OCI-LY7 (cell line): ENCODE measurements at regions not wholly inside any gene's neighbourhood (a gene's known extent, or its start where the extent isn't known, plus 50 kb on each side); places are given as distances from the start of the nearest gene placed in this dataset.

ENCODE experiments used
- CTCF ChIP-seq: fragments of 200-600 bp; sonication (generic); conservative IDR thresholded peaks from 2 replicates; pipeline ENCODE4 v1.5.1; 2014; ENCODE audit warnings: mild to moderate bottlenecking, antibody characterized with exemption, low read length, moderate library complexity, mixed read lengths
- EZH2phosphoT487 ChIP-seq: fragments of 200-600 bp; sonication (generic); IDR thresholded peaks from 2 replicates; pipeline ENCODE4 v1.6.1; 2018; ENCODE audit warnings: low read depth, borderline replicate concordance, mild to moderate bottlenecking, mixed run types, antibody characterized with exemption, low read length, moderate library complexity, mixed read lengths

- TF ChIP-seq CTCF: no peak
- no peak for TF ChIP-seq EZH2phosphoT487
These were observed 216.0 kb upstream of the ISX start for GRCh38 chr22:34849965-34850364.
